Left lung (tissue), 4 donors: ENCODE measurements at regions not wholly inside any gene's neighbourhood (a gene's known extent, or its start where the extent isn't known, plus 50 kb on each side); places are given as distances from the start of the nearest gene placed in this dataset.
A peak's percentile ranks its signal among the peaks of the same experiment; 100 is the strongest.

Source experiments
- ATAC-seq: fragments of 200-7000 bp; cut with Tn5 transposase; one replicate; pipeline ENCODE4 v1.9.1; 2020; ENCODE audit warnings: moderate library complexity
- DNase-seq, 4 donors: peaks; one replicate each; pipeline ENCODE4 v3.0.0-alpha.2; 2013 to 2020
- H3K27ac ChIP-seq, 2 donors: fragments of 200-600 bp; sonication (generic) in 1 of 2; one replicate each; pipeline versions ENCODE4 v1.5.0 to v1.8.0; 2020 to 2021
- H3K27me3 ChIP-seq, 2 donors: fragments of 200-600 bp; sonication (generic) in 1 of 2; one replicate each; pipeline versions ENCODE4 v1.5.0 to v1.8.0; 2020 to 2021
- H3K36me3 ChIP-seq, 2 donors: fragments of 200-600 bp; sonication (generic) in 1 of 2; one replicate each; pipeline versions ENCODE4 v1.5.0 to v1.8.0; 2020 to 2021
- H3K4me1 ChIP-seq, 2 donors: fragments of 200-600 bp; one replicate each; pipeline ENCODE4 v1.8.0; 2021
- H3K4me3 ChIP-seq, 2 donors: fragments of 200-600 bp; sonication (generic) in 1 of 2; one replicate each; pipeline versions ENCODE4 v1.5.0 to v1.8.0; 2020 to 2021; ENCODE audit warnings: mild to moderate bottlenecking in 1 of 2
- H3K9me3 ChIP-seq, 2 donors: fragments of 200-600 bp; sonication (generic) in 1 of 2; one replicate each; pipeline versions ENCODE4 v1.5.0 to v1.8.0; 2020 to 2021
- intact Hi-C, 2 donors: fragments of 100-400 bp; cut with DNase I; formaldehyde crosslinking; loops; one replicate each; pipeline versions ENCODE4 v1.11.2 to v1.14.2; 2022
- TF ChIP-seq, protein P1 (sequence below), 2 donors: fragments of 200-600 bp; sonication (generic) in 1 of 2; IDR thresholded peaks; one replicate each; pipeline versions ENCODE4 v1.5.0 to v1.8.0; 2021; ENCODE audit warnings: antibody characterized with exemption in 2 of 2
- donor health status: DM: no; HTN: yes; CAD: no.
- donor health status: DM: no; HTN: no; CAD: no.

DNA sequence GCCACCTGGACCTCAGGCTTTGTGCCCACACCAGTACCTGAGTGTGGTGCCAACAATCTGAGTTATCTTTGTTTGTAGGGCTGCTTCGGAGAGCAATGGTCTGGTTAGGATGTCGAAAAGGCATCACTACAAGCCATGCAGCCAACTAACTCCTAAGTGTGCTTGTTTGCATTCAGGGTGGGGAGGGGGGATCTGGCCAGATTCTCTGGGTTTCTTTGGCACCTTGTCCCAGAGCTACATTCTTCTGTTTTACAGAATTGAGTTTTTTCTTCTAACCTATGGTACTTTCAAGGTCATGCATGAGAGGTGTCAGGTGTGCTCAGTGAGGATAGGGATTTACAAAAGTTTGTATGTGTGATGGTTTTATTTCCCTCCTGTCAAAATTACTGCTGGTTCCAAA, 391.4 kb upstream of the RARB start:
- no peak overlapping the region for H3K27ac ChIP-seq
- intact Hi-C loops: no loop called here
- H3K27me3 ChIP-seq: no peaks in the 10 kb centered on the region
- peak in 1 of 4 donors; percentile 24 for DNase-seq
- H3K36me3 ChIP-seq: no peaks in the 10 kb centered on the region
- TF ChIP-seq, protein P1, sequence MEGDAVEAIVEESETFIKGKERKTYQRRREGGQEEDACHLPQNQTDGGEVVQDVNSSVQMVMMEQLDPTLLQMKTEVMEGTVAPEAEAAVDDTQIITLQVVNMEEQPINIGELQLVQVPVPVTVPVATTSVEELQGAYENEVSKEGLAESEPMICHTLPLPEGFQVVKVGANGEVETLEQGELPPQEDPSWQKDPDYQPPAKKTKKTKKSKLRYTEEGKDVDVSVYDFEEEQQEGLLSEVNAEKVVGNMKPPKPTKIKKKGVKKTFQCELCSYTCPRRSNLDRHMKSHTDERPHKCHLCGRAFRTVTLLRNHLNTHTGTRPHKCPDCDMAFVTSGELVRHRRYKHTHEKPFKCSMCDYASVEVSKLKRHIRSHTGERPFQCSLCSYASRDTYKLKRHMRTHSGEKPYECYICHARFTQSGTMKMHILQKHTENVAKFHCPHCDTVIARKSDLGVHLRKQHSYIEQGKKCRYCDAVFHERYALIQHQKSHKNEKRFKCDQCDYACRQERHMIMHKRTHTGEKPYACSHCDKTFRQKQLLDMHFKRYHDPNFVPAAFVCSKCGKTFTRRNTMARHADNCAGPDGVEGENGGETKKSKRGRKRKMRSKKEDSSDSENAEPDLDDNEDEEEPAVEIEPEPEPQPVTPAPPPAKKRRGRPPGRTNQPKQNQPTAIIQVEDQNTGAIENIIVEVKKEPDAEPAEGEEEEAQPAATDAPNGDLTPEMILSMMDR (IDR thresholded peaks at IDR 0.05): no peak
- no peak for ATAC-seq
- H3K4me1 ChIP-seq: peaks cover 0 to 9% of the 10 kb centered on the region in 2 donors
- H3K9me3 ChIP-seq: no peaks in the 10 kb centered on the region
- H3K4me3 ChIP-seq: no peak overlapping the region

DNA sequence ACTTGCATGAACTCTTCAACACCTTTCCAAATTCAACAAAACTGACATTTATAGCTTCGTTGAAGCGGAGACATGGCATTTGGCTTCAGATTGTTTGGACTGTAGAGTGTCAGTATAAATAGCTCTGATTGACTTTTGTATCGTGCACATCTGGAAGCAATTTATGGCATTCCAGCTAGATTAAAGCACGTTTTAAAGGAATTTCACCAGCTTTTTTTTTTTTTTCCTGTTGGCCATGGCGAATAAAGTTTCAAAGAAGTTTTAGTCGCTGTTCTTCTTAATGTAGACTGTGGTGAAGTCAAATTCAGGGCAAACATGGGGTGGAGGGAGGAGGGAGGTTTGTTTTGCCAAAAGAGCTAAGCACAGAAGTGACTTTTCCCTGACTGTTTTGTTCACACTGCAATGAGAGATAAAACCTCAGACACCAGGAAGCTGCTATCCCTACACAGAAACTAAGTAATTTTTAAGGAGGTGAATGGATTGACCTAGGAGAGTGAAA, 391.0 kb upstream of the RARB start:
- intact Hi-C loops: no loop called here
- peaks cover 0 to 9% of the 10 kb centered on the region in 2 donors for H3K4me1 ChIP-seq

DNA sequence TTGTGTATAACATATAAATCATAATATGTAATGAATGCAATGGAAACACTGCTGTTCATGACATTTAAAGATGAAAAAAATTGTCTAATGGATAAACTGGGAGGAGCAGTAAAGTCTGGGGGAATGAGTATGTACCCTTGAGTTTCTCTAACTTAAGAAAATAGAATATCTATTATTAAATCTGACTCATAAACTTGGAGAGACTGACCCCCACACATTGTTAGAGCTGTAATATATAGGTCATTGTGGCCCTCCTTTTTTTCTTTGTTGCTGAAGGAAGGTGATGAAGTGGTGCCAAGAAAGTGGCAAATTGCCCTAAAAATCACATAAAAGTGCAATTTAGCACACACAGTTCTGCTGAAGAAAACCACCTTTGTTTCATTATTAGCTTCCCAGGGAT, 389.8 kb upstream of the RARB start:
- no peak for DNase-seq
- intact Hi-C loops: no loop called here
- Histone ChIP-seq H3K9me3 (no peaks in the 10 kb centered on the region), H3K4me3 (no peak overlapping the region), H3K36me3 (no peaks in the 10 kb centered on the region), H3K27ac (no peak overlapping the region), H3K27me3 (no peaks in the 10 kb centered on the region), H3K4me1 (peaks cover 0 to 9% of the 10 kb centered on the region in 2 donors)
- TF ChIP-seq, protein P1 (IDR thresholded peaks at IDR 0.05): no peak
- no peak for ATAC-seq

More for the DNA sequence above, 391.0 kb upstream of the RARB start:
- no peak overlapping the region for H3K4me3 ChIP-seq
- DNase-seq (peak in 2 of 4 donors; percentile 53 to 58), ATAC-seq (no peak)
- no peaks in the 10 kb centered on the region for H3K27me3 ChIP-seq
- no peaks in the 10 kb centered on the region for H3K36me3 ChIP-seq
- no peak overlapping the region for H3K27ac ChIP-seq
- TF ChIP-seq, protein P1 (IDR thresholded peaks at IDR 0.05): no peak
- no peaks in the 10 kb centered on the region for H3K9me3 ChIP-seq

DNA sequence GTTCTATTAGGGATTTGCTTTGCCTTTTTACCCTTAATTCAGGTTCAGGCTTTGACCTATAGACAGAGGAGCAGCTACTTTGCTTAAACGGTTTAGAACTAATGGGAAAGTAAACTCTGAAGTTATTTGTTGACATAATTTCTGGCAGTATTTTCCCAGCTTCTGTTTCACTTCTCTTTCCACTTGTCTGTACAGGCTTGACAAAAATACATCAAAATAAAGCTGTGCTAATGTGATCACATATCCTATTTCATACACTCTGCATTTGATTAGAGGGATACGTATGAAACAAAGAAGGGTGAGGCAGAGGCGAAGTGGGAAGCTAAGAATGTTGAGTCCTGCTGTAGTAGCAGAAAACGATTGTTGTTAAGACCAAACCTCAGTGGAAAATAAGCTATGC, 389.1 kb upstream of the RARB start:
- H3K4me3 ChIP-seq: no peak overlapping the region
- intact Hi-C loops: no loop called here
- H3K27ac ChIP-seq: no peak overlapping the region
- H3K36me3 ChIP-seq: no peaks in the 10 kb centered on the region
- H3K27me3 ChIP-seq: no peaks in the 10 kb centered on the region
- no peak for ATAC-seq
- H3K9me3 ChIP-seq: no peaks in the 10 kb centered on the region
- TF ChIP-seq, protein P1 (IDR thresholded peaks at IDR 0.05): no peak
- H3K4me1 ChIP-seq: peaks cover 0 to 9% of the 10 kb centered on the region in 2 donors
- DNase-seq: no peak

DNA sequence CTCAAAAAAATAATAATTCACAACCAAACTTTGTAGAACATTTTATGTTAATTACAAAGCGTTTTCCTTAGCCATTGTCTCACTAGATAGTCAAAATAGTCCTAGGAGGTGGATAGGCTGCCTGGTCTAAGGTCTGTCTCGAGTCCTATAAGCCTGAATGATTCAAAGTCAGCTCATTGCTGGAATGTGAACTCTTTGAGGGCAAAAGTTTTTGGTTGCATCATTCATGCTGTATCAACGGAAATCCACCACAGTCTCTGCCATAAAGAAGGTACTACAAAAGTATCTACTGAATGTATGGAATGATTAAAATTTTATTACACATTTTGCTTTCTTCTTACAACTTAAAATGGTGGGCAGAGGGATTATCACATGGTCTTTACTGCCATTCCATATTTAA, 387.3 kb upstream of the RARB start:
- Histone ChIP-seq H3K27ac (no peak overlapping the region), H3K9me3 (no peaks in the 10 kb centered on the region), H3K4me3 (no peak overlapping the region), H3K27me3 (no peaks in the 10 kb centered on the region), H3K4me1 (peaks cover 0 to 9% of the 10 kb centered on the region in 2 donors), H3K36me3 (no peaks in the 10 kb centered on the region)
- no peak for ATAC-seq
- intact Hi-C loops: no loop called here
- TF ChIP-seq, protein P1 (IDR thresholded peaks at IDR 0.05): no peak
- DNase-seq: no peak
